ENCODE measurements at regions not wholly inside any gene's neighbourhood (a gene's known extent, or its start where the extent isn't known, plus 50 kb on each side); places are given as distances from the start of the nearest gene placed in this dataset.

GRCh38 chr7:52720856-52721255 is 314.6 kb upstream of the POM121L12 start:
- DNase-seq: no peak
- H3K4me1 ChIP-seq: no peaks in the 10 kb centered on the region
- no peak overlapping the region for H3K27ac ChIP-seq (replicated peaks)
- intact Hi-C loops (cut with micrococcal nuclease): no loop called here
- no peak for TF ChIP-seq CTCF (IDR thresholded peaks at IDR 0.05; ENCODE audit: borderline replicate concordance)
- H3K4me3 ChIP-seq: no peak overlapping the region
- no peaks in the 10 kb centered on the region for H3K27me3 ChIP-seq (ENCODE audit: low read depth)
- no peaks in the 10 kb centered on the region for H3K9me3 ChIP-seq (replicated peaks)
- no peaks in the 10 kb centered on the region for H3K36me3 ChIP-seq

GRCh38 chr7:52719677-52720076 is 315.8 kb upstream of the POM121L12 start:
- H3K27ac ChIP-seq (replicated peaks): no peak overlapping the region
- no peak for DNase-seq
- intact Hi-C loops (cut with micrococcal nuclease): no loop called here

GRCh38 chr7:52715701-52716100 is 319.7 kb upstream of the POM121L12 start:
- intact Hi-C loops (cut with micrococcal nuclease): no loop called here
- TF ChIP-seq CTCF (IDR thresholded peaks at IDR 0.05; ENCODE audit: borderline replicate concordance): no peak
- no peaks in the 10 kb centered on the region for H3K4me1 ChIP-seq

More at GRCh38 chr7:52719677-52720076, 315.8 kb upstream of the POM121L12 start:
- no peak for TF ChIP-seq CTCF (IDR thresholded peaks at IDR 0.05; ENCODE audit: borderline replicate concordance)
- Histone ChIP-seq H3K27me3 (ENCODE audit: low read depth) (no peaks in the 10 kb centered on the region), H3K4me1 (no peaks in the 10 kb centered on the region), H3K4me3 (no peak overlapping the region), H3K36me3 (no peaks in the 10 kb centered on the region), H3K9me3 (replicated peaks) (no peaks in the 10 kb centered on the region)

GRCh38 chr7:52712938-52713337 is 322.5 kb upstream of the POM121L12 start:
- intact Hi-C loops (cut with micrococcal nuclease): no loop called here
- TF ChIP-seq CTCF (IDR thresholded peaks at IDR 0.05; ENCODE audit: borderline replicate concordance): no peak

More at GRCh38 chr7:52715701-52716100, 319.7 kb upstream of the POM121L12 start:
- H3K27ac ChIP-seq (replicated peaks): no peak overlapping the region
- no peak overlapping the region for H3K4me3 ChIP-seq
- no peak for DNase-seq
- H3K27me3 ChIP-seq (ENCODE audit: low read depth): no peaks in the 10 kb centered on the region
- H3K9me3 ChIP-seq (replicated peaks): peaks cover 20% of the 10 kb centered on the region
- H3K36me3 ChIP-seq: no peaks in the 10 kb centered on the region

GRCh38 chr7:52711951-52712350 is 323.5 kb upstream of the POM121L12 start:
- Histone ChIP-seq H3K4me3 (no peak overlapping the region), H3K4me1 (no peaks in the 10 kb centered on the region), H3K36me3 (no peaks in the 10 kb centered on the region), H3K27me3 (ENCODE audit: low read depth) (no peaks in the 10 kb centered on the region), H3K27ac (replicated peaks) (no peak overlapping the region), H3K9me3 (replicated peaks) (peaks cover 40% of the 10 kb centered on the region)
- no peak for TF ChIP-seq CTCF (IDR thresholded peaks at IDR 0.05; ENCODE audit: borderline replicate concordance)
- no peak for DNase-seq
- intact Hi-C loops (cut with micrococcal nuclease): no loop called here

More at GRCh38 chr7:52712938-52713337, 322.5 kb upstream of the POM121L12 start:
- H3K4me3 ChIP-seq: no peak overlapping the region
- no peaks in the 10 kb centered on the region for H3K27me3 ChIP-seq (ENCODE audit: low read depth)
- no peaks in the 10 kb centered on the region for H3K36me3 ChIP-seq
- no peaks in the 10 kb centered on the region for H3K4me1 ChIP-seq
- no peak for DNase-seq
- H3K9me3 ChIP-seq (replicated peaks): peaks cover 40% of the 10 kb centered on the region
- no peak overlapping the region for H3K27ac ChIP-seq (replicated peaks)

GRCh38 chr7:52708846-52709245 is 326.6 kb upstream of the POM121L12 start:
- H3K9me3 ChIP-seq (replicated peaks): peaks cover 43% of the 10 kb centered on the region
- no peaks in the 10 kb centered on the region for H3K27me3 ChIP-seq (ENCODE audit: low read depth)
- no peak for TF ChIP-seq CTCF (IDR thresholded peaks at IDR 0.05; ENCODE audit: borderline replicate concordance)
- no peaks in the 10 kb centered on the region for H3K36me3 ChIP-seq
- H3K27ac ChIP-seq (replicated peaks): no peak overlapping the region
- no peak overlapping the region for H3K4me3 ChIP-seq
- DNase-seq: no peak
- intact Hi-C loops (cut with micrococcal nuclease): no loop called here
- no peaks in the 10 kb centered on the region for H3K4me1 ChIP-seq
